Coronary artery (tissue), 2 donors: ENCODE measurements at regions not wholly inside any gene's neighbourhood (a gene's known extent, or its start where the extent isn't known, plus 50 kb on each side); places are given as distances from the start of the nearest gene placed in this dataset.

Experiments used
- DNase-seq: peaks from one replicate; pipeline ENCODE4 v3.0.0-alpha.2; 2017; ENCODE audit warnings: low spot score
- H3K27ac ChIP-seq, 2 donors: fragments of 200-600 bp; sonication (generic); one replicate each; pipeline ENCODE4 v1.5.1; 2016 to 2019
- H3K4me3 ChIP-seq: fragments of 200-600 bp; sonication (generic); 2 replicates; pipeline ENCODE4 v1.5.1; 2016; ENCODE audit warnings: mild to moderate bottlenecking, moderate library complexity
- CTCF ChIP-seq: fragments of 200-600 bp; sonication (generic); IDR thresholded peaks from one replicate; pipeline ENCODE4 v1.5.1; 2019; ENCODE audit warnings: antibody characterized with exemption

GRCh38 chr16:5347561-5347960, 250.0 kb upstream of the EEF2KMT start:
- no peak for DNase-seq
- H3K4me3 ChIP-seq, result no peak overlapping the region
- H3K27ac ChIP-seq, result no peak overlapping the region

GRCh38 chr16:5336941-5337340, 239.3 kb upstream of the EEF2KMT start:
- Histone ChIP-seq H3K27ac (no peak overlapping the region), H3K4me3 (no peak overlapping the region)
- no peak for DNase-seq
- no peak for TF ChIP-seq CTCF

More at GRCh38 chr16:5347561-5347960, 250.0 kb upstream of the EEF2KMT start:
- no peak for TF ChIP-seq CTCF

GRCh38 chr16:5333991-5334390, 236.4 kb upstream of the EEF2KMT start:
- DNase-seq, result no peak
- TF ChIP-seq CTCF, result no peak
- Histone ChIP-seq H3K4me3 (no peak overlapping the region), H3K27ac (no peak overlapping the region)

GRCh38 chr16:5333126-5333525, 235.5 kb upstream of the EEF2KMT start:
- no peak for DNase-seq
- no peak for TF ChIP-seq CTCF
- Histone ChIP-seq H3K4me3 (no peak overlapping the region), H3K27ac (no peak overlapping the region)

- no peak for TF ChIP-seq CTCF
- Histone ChIP-seq H3K4me3 (no peak overlapping the region), H3K27ac (no peak overlapping the region)
- no peak for DNase-seq
Observed at GRCh38 chr16:5330058-5330457, 232.5 kb upstream of the EEF2KMT start.

- Histone ChIP-seq H3K27ac (no peak overlapping the region), H3K4me3 (no peak overlapping the region)
- no peak for TF ChIP-seq CTCF
- DNase-seq, result no peak
Observed at GRCh38 chr16:5328546-5328945, 231.0 kb upstream of the EEF2KMT start.

GRCh38 chr16:5326395-5326794, 228.8 kb upstream of the EEF2KMT start:
- DNase-seq, result no peak
- Histone ChIP-seq H3K27ac (no peak overlapping the region), H3K4me3 (no peak overlapping the region)
- no peak for TF ChIP-seq CTCF
